ENCODE measurements at regions not wholly inside any gene's neighbourhood (a gene's known extent, or its start where the extent isn't known, plus 50 kb on each side); places are given as distances from the start of the nearest gene placed in this dataset.

GRCh38 chr18:24734058-24734457, 273.6 kb downstream of the HRH4 start (continued):
- TF ChIP-seq PRRX2 (CRISPR knock-in tag; IDR thresholded peaks at IDR 0.05) (no peak), CDX4 (CRISPR knock-in tag; IDR thresholded peaks at IDR 0.05; ENCODE audit: borderline replicate concordance) (no peak), ZNF423 (CRISPR knock-in tag; IDR thresholded peaks at IDR 0.05) (no peak), AFF4 (CRISPR knock-in tag; IDR thresholded peaks at IDR 0.05; ENCODE audit: borderline replicate concordance) (no peak), MAX (CRISPR knock-in tag; IDR thresholded peaks at IDR 0.05) (no peak), RELA (CRISPR knock-in tag; IDR thresholded peaks at IDR 0.05; ENCODE audit: borderline replicate concordance) (no peak), HMGA2 (CRISPR knock-in tag; IDR thresholded peaks at IDR 0.05) (no peak), NR2C2 (CRISPR knock-in tag; IDR thresholded peaks at IDR 0.05) (no peak), ZNF263 (CRISPR knock-in tag; IDR thresholded peaks at IDR 0.05; ENCODE audit: low read depth) (no peak), ZBTB21 (CRISPR knock-in tag; IDR thresholded peaks at IDR 0.05; ENCODE audit: borderline replicate concordance) (no peak)

- ATAC-seq (no peak), DNase-seq (ENCODE audit: low spot score) (no peak)
- ChIA-PET CTCF (interaction anchor here (1.2 to 4.0 kb wide), 2 partner anchors 9 to 247 kb away, joined by 3 to 16 read pairs; no protein-coding TSS in a partner anchor), POLR2A (no interaction called here)
- no peak overlapping the region for H3K27ac Mint-ChIP-seq
- peaks cover 4% of the 10 kb centered on the region for H3K9me3 Mint-ChIP-seq
- 0 out of 2 replicates have a peak, but pooled peaks cover 3% of the 10 kb centered on the region for H3K4me1 Mint-ChIP-seq
- H3K36me3 Mint-ChIP-seq: no peaks in the 10 kb centered on the region
- H3K27me3 Mint-ChIP-seq (ENCODE audit: low read depth): no peaks in the 10 kb centered on the region
- no peak for TF ChIP-seq E2F4 (CRISPR knock-in tag; IDR thresholded peaks at IDR 0.05; ENCODE audit: borderline replicate concordance, low read depth)
- no peak for TF ChIP-seq HMGA2 (CRISPR knock-in tag; IDR thresholded peaks at IDR 0.05)
- TF ChIP-seq ZNF263 (CRISPR knock-in tag; IDR thresholded peaks at IDR 0.05; ENCODE audit: low read depth): no peak
- no peak for TF ChIP-seq ZNF219 (CRISPR knock-in tag; IDR thresholded peaks at IDR 0.05; ENCODE audit: borderline replicate concordance)
- TF ChIP-seq ZNF671 (CRISPR knock-in tag; IDR thresholded peaks at IDR 0.05): no peak
- no peak for TF ChIP-seq SP1 (CRISPR knock-in tag; conservative IDR thresholded peaks at IDR 0.05)
- TF ChIP-seq PREB (CRISPR knock-in tag; IDR thresholded peaks at IDR 0.05; ENCODE audit: borderline replicate concordance): no peak
- TF ChIP-seq NFE2L1 (CRISPR knock-in tag; IDR thresholded peaks at IDR 0.05): no peak
- no peak for TF ChIP-seq TP53 (CRISPR knock-in tag; IDR thresholded peaks at IDR 0.05)
- TF ChIP-seq RORB (CRISPR knock-in tag; IDR thresholded peaks at IDR 0.05): no peak
- no peak for TF ChIP-seq SMAD4 (CRISPR knock-in tag; IDR thresholded peaks at IDR 0.05)
- TF ChIP-seq ZNF532 (CRISPR knock-in tag; IDR thresholded peaks at IDR 0.05; ENCODE audit: borderline replicate concordance): no peak
- TF ChIP-seq RELA (CRISPR knock-in tag; IDR thresholded peaks at IDR 0.05; ENCODE audit: borderline replicate concordance): no peak
- no peak for TF ChIP-seq NFYB (CRISPR knock-in tag; conservative IDR thresholded peaks at IDR 0.05; ENCODE audit: low read depth)
- TF ChIP-seq EMX1 (CRISPR knock-in tag; IDR thresholded peaks at IDR 0.05): no peak
- H3K4me3 Mint-ChIP-seq: no peak overlapping the region
These were observed 275.3 kb downstream of the HRH4 start for GRCh38 chr18:24735624-24736231.

All from WTC11 (cell line).